ENCODE measurements at regions not wholly inside any gene's neighbourhood (a gene's known extent, or its start where the extent isn't known, plus 50 kb on each side); places are given as distances from the start of the nearest gene placed in this dataset.

DNA sequence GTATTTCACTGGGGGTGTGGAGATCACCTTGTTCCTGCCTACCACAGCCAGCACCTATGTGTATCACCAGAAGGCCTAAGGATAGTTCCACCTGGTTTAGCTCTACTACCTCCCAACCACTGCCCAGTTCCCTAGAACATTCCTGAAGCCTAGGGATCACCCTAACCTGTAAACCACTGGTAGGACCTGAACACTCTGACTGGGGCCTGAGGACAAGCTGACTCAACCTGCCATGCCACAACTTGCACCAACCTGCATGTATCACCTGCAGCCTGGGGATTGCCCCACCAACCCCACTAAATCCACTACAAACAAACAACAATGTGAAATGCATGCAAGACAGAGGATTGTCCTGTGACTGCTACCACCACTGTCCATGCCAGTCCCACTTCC, 128.1 kb downstream of the KIF2B start:
- 0 out of 2 replicates have a peak overlapping the region, but pooled peaks have one; percentile 15 for H2AFZ ChIP-seq (ENCODE audit: low read length)
- no peak overlapping the region for H3K4me2 ChIP-seq (ENCODE audit: insufficient read depth in 1 of 2, low read depth in 2 of 2, low read length in 2 of 2)
- POLR2A ChIA-PET (ENCODE audit: partially characterized antibody), result no interaction called here
- TF ChIP-seq SAP30 (IDR thresholded peaks at IDR 0.05; ENCODE audit: insufficient read depth, insufficient replicate concordance, low read length), result no peak
- TF ChIP-seq EP300 (IDR thresholded peaks at IDR 0.05; ENCODE audit: borderline replicate concordance in 1 of 2, low read depth in 2 of 2, low read length in 2 of 2), result no peak
- TF ChIP-seq POLR2A (IDR thresholded peaks at IDR 0.05; ENCODE audit: control extremely low read depth in 1 of 2, low read depth in 2 of 2, low read length in 2 of 2), result no peak
- TF ChIP-seq TCF12 (IDR thresholded peaks at IDR 0.05; ENCODE audit: low read depth, low read length), result no peak
- no peak for TF ChIP-seq RBBP5 (IDR thresholded peaks at IDR 0.05; ENCODE audit: borderline replicate concordance, low read depth, low read length)
- TF ChIP-seq PHF8 (conservative IDR thresholded peaks at IDR 0.05; ENCODE audit: low read depth, low read length), result no peak
- TF ChIP-seq POU5F1 (IDR thresholded peaks at IDR 0.05; ENCODE audit: low read depth, low read length), result no peak
- TF ChIP-seq SUZ12 (IDR thresholded peaks at IDR 0.05; ENCODE audit: low read length), result no peak
- no peak for TF ChIP-seq SIRT6 (IDR thresholded peaks at IDR 0.05; ENCODE audit: low read length)
- TF ChIP-seq TEAD4 (IDR thresholded peaks at IDR 0.05; ENCODE audit: low read depth, low read length), result no peak
- TF ChIP-seq MAFK (IDR thresholded peaks at IDR 0.05; ENCODE audit: low read depth, low read length), result no peak
- no peak for TF ChIP-seq FOSL1 (IDR thresholded peaks at IDR 0.05; ENCODE audit: insufficient read depth, low read depth, low read length)
- no peak for TF ChIP-seq KDM4A (IDR thresholded peaks at IDR 0.05; ENCODE audit: low read depth, low read length, severe bottlenecking)
- no peak for TF ChIP-seq TAF1 (IDR thresholded peaks at IDR 0.05; ENCODE audit: low read depth, low read length)
- TF ChIP-seq CBX5 (IDR thresholded peaks at IDR 0.05; ENCODE audit: low read depth, low read length), result no peak
- no peak for TF ChIP-seq YY1 (IDR thresholded peaks at IDR 0.05; ENCODE audit: low read depth, low read length)
- no peak for TF ChIP-seq SP4 (IDR thresholded peaks at IDR 0.05; ENCODE audit: low read length)

More for the DNA sequence above, 128.1 kb downstream of the KIF2B start:
- DNase-seq (ENCODE audit: low read depth in 1 of 2, low spot score in 2 of 2) (no peak), FAIRE-seq (no peak)
- H3K4me3 ChIP-seq (ENCODE audit: extremely low read depth in 1 of 4, insufficient read depth in 2 of 4, low read depth in 3 of 4, low read length in 4 of 4), result no peak overlapping the region
- no peak overlapping the region for H2BK120ac ChIP-seq (replicated peaks; ENCODE audit: low read depth, low read length)
- CTCF ChIA-PET (ENCODE audit: partially characterized antibody), result interaction anchor here (0.5 to 2.8 kb wide), 13 partner anchors 11 to 940 kb away, joined by 3 to 13 read pairs (median 3); no protein-coding TSS in a partner anchor
- no peak overlapping the region; the same call in 1 of the 2 replicates for H4K8ac ChIP-seq (ENCODE audit: extremely low read depth, insufficient read depth, low read length)
- H2BK20ac ChIP-seq (ENCODE audit: low read length), result peak overlapping the region; percentile 29
- H3K36me3 ChIP-seq (ENCODE audit: control insufficient read depth in 2 of 4, insufficient read depth in 4 of 4, low read length in 3 of 4), result no peaks in the 10 kb centered on the region
- 0 out of 2 replicates have a peak overlapping the region, but pooled peaks have one; percentile 64 for H2BK12ac ChIP-seq (ENCODE audit: low read depth, low read length)
- H3K9me3 ChIP-seq (ENCODE audit: insufficient read depth in 2 of 2, low read depth in 1 of 2, low read length in 1 of 2), result peaks cover 3 to 5% of the 10 kb centered on the region in 2 experiments; a peak in 2 of 4 replicates
- no peak overlapping the region for H3K4ac ChIP-seq (replicated peaks; ENCODE audit: insufficient read length, low read depth, low read length)
- no peaks in the 10 kb centered on the region for H3K23me2 ChIP-seq (ENCODE audit: low read depth, low read length)
- no peak overlapping the region for H2BK5ac ChIP-seq (ENCODE audit: low read depth, low read length)
- H4K5ac ChIP-seq (ENCODE audit: insufficient read length, low read depth, low read length), result no peak overlapping the region
- no peak overlapping the region for H3K18ac ChIP-seq (ENCODE audit: extremely low read depth, low read length)
- H4K91ac ChIP-seq (replicated peaks; ENCODE audit: insufficient read length, low read length), result peak overlapping the region; percentile 47
- H3K27me3 ChIP-seq (replicated peaks in 1 of 4; ENCODE audit: control insufficient read depth in 3 of 4, extremely low read depth in 1 of 4, insufficient read depth in 3 of 4, low read length in 3 of 4), result no peaks in the 10 kb centered on the region
- peaks cover 0 to 4% (median 1%) of the 10 kb centered on the region in 4 experiments; a peak in 2 of 7 replicates for H3K4me1 ChIP-seq (replicated peaks in 1 of 4; ENCODE audit: control insufficient read depth in 3 of 4, insufficient read depth in 4 of 4, low read length in 3 of 4)
- no peak overlapping the region for H3K9ac ChIP-seq (replicated peaks in 1 of 4; ENCODE audit: extremely low read depth in 1 of 4, low read depth in 3 of 4, low read length in 3 of 4)
- no peak overlapping the region for H3K56ac ChIP-seq (replicated peaks; ENCODE audit: insufficient read length, low read depth, low read length)
- no peak overlapping the region for H3K23ac ChIP-seq (ENCODE audit: insufficient read length)
- no peaks in the 10 kb centered on the region for H3K79me2 ChIP-seq (ENCODE audit: control insufficient read depth in 1 of 2, insufficient read depth in 2 of 2, low read length in 2 of 2)
- H3K27ac ChIP-seq (ENCODE audit: low read depth, low read length), result no peak overlapping the region
- H2BK15ac ChIP-seq (ENCODE audit: low read length), result no peak overlapping the region
- H3K79me1 ChIP-seq (ENCODE audit: low read depth, low read length), result no peaks in the 10 kb centered on the region
- no peaks in the 10 kb centered on the region for H4K20me1 ChIP-seq (replicated peaks in 1 of 2; ENCODE audit: control insufficient read depth in 1 of 2, insufficient read depth in 2 of 2, low read length in 2 of 2)
- 0 out of 2 replicates have a peak overlapping the region, but pooled peaks have one; percentile 58 for H2AK5ac ChIP-seq (ENCODE audit: low read depth, low read length)
- no peak overlapping the region for H3K14ac ChIP-seq (ENCODE audit: insufficient read length)
